ENCODE measurements at regions not wholly inside any gene's neighbourhood (a gene's known extent, or its start where the extent isn't known, plus 50 kb on each side); places are given as distances from the start of the nearest gene placed in this dataset.

DNA sequence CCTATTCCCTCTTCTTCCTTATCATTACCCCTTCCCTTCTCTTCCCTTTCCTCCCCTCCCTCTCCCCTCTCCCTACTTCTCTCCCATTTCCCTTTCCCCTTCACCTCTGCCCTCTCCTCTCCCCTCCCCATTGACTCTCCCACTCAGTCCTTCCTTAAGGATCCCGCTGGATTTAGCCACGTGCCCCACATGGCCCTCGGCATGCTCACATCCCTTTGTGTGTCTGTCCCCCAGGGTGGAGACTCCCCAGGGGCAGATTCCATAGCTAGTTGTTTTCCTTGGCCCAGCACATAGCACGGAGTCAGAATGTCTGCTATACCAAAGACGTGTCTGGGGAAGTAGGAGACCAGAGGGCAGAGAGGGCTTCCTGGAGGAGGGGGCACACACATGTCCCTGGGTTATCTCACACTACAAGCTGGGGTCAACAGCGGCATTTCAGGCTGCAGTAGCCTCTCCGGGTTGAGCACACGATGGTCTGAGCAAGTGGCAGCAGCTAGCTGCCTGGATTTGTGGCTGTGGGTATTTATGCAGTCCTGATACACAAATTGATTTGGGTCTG is 487.0 kb downstream of the TBC1D22A start:
- no peak for DNase-seq
- intact Hi-C loops (cut with micrococcal nuclease), result no loop called here
- no peak overlapping the region for H3K4me3 Mint-ChIP-seq
- no peaks in the 10 kb centered on the region for H3K4me1 Mint-ChIP-seq (ENCODE audit: low read depth)
- H3K9me3 Mint-ChIP-seq, result no peaks in the 10 kb centered on the region
- H3K36me3 Mint-ChIP-seq (ENCODE audit: low read depth), result no peaks in the 10 kb centered on the region
- no peak overlapping the region for H3K27ac Mint-ChIP-seq
- peaks cover 18% of the 10 kb centered on the region for H3K27me3 Mint-ChIP-seq (ENCODE audit: low read depth)
- CTCF ChIA-PET, result no interaction called here

DNA sequence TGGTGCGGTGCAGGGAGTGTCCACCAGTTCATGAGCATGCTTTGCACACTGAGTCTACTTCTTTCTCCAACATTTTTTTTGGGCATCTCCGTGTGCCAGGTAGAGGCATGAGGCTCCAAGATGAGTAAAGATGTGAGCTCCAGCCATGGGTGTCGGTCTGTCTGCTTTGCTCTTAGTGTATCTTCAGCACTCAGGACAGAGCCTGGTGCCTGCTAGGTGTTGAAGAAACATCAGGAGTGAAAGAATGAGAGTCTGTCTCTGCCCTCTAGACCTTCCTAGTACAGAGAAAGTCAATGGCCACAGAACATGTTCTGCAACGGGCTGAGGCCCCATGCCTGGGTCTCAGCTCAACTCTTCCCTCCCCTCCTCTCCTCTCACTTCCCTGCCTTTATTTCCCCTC is 486.5 kb downstream of the TBC1D22A start:
- Mint-ChIP-seq H3K9me3 (peaks cover 1% of the 10 kb centered on the region), H3K4me1 (ENCODE audit: low read depth) (no peaks in the 10 kb centered on the region), H3K27me3 (ENCODE audit: low read depth) (peaks cover 18% of the 10 kb centered on the region), H3K27ac (no peak overlapping the region), H3K4me3 (no peak overlapping the region), H3K36me3 (ENCODE audit: low read depth) (no peaks in the 10 kb centered on the region)
- intact Hi-C loops (cut with micrococcal nuclease), result no loop called here
- CTCF ChIA-PET, result no interaction called here
- DNase-seq, result no peak

DNA sequence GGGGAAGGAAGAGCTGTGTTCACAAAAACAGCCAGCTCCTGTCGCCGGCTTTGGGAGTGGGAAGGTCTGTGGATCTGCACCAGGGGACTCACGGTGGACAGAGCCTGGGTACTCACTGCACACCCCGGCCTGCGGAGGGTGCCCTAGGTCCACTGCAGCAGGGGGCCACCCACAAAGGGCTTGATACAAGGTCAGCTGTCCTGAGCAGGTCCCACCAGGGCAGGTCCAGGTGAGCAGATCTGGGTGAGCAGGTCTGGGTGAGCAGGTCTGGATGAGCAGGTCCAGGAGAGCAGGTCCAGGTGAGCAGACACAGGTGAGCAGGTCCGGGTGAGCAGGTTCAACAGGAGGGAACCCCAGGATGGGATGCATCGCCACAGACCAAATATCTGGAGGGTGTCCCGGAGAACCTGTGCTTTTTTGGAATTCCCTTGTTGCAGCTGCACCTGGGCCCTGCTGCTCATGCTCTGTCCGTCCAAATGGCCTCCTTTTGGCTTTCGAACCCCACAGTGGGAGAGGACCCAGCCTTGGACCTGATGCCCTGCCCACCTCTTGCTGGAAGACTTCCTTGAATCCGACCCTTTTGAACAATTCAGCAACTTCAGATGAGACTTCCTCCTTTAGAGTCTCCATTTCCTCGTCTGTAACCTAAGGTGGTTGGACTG is 485.3 kb downstream of the TBC1D22A start:
- H3K9me3 Mint-ChIP-seq, result peaks cover 5% of the 10 kb centered on the region
- no peak for DNase-seq
- H3K27me3 Mint-ChIP-seq (ENCODE audit: low read depth), result peaks cover 18% of the 10 kb centered on the region
- H3K4me3 Mint-ChIP-seq, result no peak overlapping the region
- H3K4me1 Mint-ChIP-seq (ENCODE audit: low read depth), result no peaks in the 10 kb centered on the region
- intact Hi-C loops (cut with micrococcal nuclease), result no loop called here
- H3K27ac Mint-ChIP-seq, result no peak overlapping the region
- no peaks in the 10 kb centered on the region for H3K36me3 Mint-ChIP-seq (ENCODE audit: low read depth)
- CTCF ChIA-PET, result no interaction called here

DNA sequence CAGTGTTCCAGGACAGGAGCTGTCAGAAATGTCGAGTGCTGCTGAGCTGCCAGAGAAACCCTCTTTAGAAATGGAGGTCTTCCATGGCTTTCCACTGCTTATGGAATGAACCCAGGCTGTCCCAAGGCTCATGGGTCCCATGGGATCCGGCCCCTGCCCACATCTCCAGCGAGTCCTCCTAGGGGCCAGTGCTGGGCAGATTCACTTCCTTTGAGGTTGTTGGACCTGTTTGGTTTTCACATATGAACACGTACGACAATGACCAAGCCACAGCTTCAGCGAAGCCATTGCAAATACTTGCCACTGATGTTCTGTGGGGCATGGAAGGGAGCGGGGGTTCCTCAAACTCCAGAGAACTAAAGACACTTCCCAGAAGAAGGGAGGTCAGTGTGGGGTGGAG is 483.3 kb downstream of the TBC1D22A start:
- Mint-ChIP-seq H3K36me3 (ENCODE audit: low read depth) (no peaks in the 10 kb centered on the region), H3K27me3 (ENCODE audit: low read depth) (peaks cover 14% of the 10 kb centered on the region)
- CTCF ChIA-PET, result no interaction called here

DNA sequence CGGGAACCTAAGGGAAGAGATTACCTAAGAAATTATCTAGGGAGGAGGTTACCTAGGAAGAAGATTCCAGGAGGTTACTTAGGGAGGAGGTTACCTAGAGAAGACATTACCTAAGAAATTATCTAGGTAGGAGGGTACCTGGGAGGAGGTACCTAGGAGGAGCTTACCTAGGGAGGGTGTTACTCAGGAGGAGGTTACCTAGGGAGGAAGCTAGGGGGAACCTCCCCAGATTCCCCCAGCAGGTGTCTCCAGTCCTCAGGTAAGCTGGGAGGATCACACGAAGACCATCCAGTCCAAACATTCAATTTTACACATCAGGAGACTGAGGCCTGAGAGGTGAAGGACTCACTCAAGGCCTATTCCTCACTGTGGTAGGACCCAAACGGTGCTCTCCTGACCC is 482.8 kb downstream of the TBC1D22A start:
- Mint-ChIP-seq H3K4me3 (no peak overlapping the region), H3K4me1 (ENCODE audit: low read depth) (no peaks in the 10 kb centered on the region), H3K36me3 (ENCODE audit: low read depth) (no peaks in the 10 kb centered on the region), H3K27ac (no peak overlapping the region), H3K9me3 (peaks cover 6% of the 10 kb centered on the region), H3K27me3 (ENCODE audit: low read depth) (peaks cover 14% of the 10 kb centered on the region)
- DNase-seq, result no peak
- CTCF ChIA-PET, result interaction anchor here (2.7 kb wide), 1 partner anchor 31 kb away, joined by 6 read pairs; no protein-coding TSS in a partner anchor
- intact Hi-C loops (cut with micrococcal nuclease), result no loop called here

More for the DNA sequence above, 483.3 kb downstream of the TBC1D22A start:
- intact Hi-C loops (cut with micrococcal nuclease), result no loop called here
- Mint-ChIP-seq H3K4me1 (ENCODE audit: low read depth) (no peaks in the 10 kb centered on the region), H3K9me3 (peaks cover 6% of the 10 kb centered on the region), H3K4me3 (no peak overlapping the region), H3K27ac (no peak overlapping the region)
- no peak for DNase-seq

GRCh38 chr22:47240116-47240515 is 477.7 kb downstream of the TBC1D22A start:
- Mint-ChIP-seq H3K36me3 (ENCODE audit: low read depth) (no peaks in the 10 kb centered on the region), H3K4me1 (ENCODE audit: low read depth) (no peaks in the 10 kb centered on the region), H3K27ac (no peak overlapping the region), H3K4me3 (no peak overlapping the region), H3K9me3 (peaks cover 6% of the 10 kb centered on the region), H3K27me3 (ENCODE audit: low read depth) (peaks cover 6% of the 10 kb centered on the region)
- intact Hi-C loops (cut with micrococcal nuclease), result no loop called here
- no peak for DNase-seq
- CTCF ChIA-PET, result no interaction called here

DNA sequence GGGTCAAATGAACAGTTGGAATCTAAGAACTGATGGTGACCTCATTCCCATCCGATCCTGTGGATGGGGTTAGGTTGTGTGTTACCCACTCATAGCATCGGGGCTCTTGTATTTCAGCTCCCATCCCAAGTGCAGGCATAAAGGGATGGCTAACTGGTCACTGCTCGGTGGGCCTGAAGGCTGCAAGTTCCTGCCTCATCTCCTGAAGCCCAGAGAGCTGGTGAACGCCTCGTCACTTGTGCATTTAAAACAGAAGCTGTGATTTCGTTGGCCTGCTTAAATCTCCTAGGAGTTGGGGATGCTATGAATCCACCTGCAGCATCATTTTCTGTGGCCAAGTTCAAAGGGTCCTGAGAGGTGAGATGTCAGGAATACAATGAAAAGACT is 477.0 kb downstream of the TBC1D22A start:
- Mint-ChIP-seq H3K4me1 (ENCODE audit: low read depth) (no peaks in the 10 kb centered on the region), H3K27me3 (ENCODE audit: low read depth) (peaks cover 2% of the 10 kb centered on the region), H3K36me3 (ENCODE audit: low read depth) (no peaks in the 10 kb centered on the region), H3K4me3 (no peak overlapping the region), H3K27ac (no peak overlapping the region), H3K9me3 (peaks cover 6% of the 10 kb centered on the region)
- CTCF ChIA-PET, result no interaction called here
- intact Hi-C loops (cut with micrococcal nuclease), result no loop called here
- no peak for DNase-seq

DNA sequence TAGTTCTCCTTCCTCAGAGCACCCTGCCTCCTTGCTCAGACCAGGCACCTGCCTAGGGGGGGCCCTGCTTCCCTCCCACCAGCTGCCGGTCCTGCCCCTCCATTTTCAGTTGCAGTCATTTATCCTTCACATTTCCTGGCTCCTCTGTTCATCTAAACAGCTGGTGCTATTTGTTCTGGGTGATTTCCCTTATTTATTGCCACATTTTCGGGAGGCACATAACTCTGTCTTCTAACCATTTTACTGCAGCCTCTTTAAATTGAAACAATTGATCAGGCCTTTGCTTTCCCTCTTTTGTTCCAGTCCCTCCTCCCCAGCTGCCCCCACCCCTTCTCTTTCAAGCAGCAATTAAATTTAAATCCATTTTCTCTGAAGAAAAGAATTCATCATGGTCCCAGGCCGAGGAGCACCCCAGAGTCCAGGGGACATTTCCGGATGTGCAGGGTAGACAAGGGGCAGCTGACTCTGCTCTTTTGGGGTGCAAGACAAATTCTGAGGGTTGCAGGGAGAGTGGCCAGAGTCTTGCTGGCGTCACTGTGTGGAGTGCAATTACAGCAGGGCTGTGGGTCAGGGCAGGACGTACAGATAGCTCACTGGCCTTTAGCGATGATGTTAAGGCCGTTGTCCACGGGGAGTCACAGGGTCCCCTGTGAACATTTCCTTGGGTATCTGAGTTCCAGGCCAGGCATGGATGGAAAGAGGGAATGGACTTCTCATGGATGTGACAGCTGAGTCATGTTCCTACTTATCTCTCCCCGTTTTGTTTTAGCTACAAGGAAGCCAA is 476.4 kb downstream of the TBC1D22A start:
- Mint-ChIP-seq H3K4me1 (ENCODE audit: low read depth) (no peaks in the 10 kb centered on the region), H3K27me3 (ENCODE audit: low read depth) (peaks cover 2% of the 10 kb centered on the region), H3K27ac (no peak overlapping the region), H3K4me3 (no peak overlapping the region), H3K36me3 (ENCODE audit: low read depth) (no peaks in the 10 kb centered on the region), H3K9me3 (peaks cover 4% of the 10 kb centered on the region)
- CTCF ChIA-PET, result interaction anchor here (1.3 kb wide), 1 partner anchor 25 kb away, joined by 4 read pairs; no protein-coding TSS in a partner anchor
- no peak for DNase-seq
- intact Hi-C loops (cut with micrococcal nuclease), result no loop called here

DNA sequence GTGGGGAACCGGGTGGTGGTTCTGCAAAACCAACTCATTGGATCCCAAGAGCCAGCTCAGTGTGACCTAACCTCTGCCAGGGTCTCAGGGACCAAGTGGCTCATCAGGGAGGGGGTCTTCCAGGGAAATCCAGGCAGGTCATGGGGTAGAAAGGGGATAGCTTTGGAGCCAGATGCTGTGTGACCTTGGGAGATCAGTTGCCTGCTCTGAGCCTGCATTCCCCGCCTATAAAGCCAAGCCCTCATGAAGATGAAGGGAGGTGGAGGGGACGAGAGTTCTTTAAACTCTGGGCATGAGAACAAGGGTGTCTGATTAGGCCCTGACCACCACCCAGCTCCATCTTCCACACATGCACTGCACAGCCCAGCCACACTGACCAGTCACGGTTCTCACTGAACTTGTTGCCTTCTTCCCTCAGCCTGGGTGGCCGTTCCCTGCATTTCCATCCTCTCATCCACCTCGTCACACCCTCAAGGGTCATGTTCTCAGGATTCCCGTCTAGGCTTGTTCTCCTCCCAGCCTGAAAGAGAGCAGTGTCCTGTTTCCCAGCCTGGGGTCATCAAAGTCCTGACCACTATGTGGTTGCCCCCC is 475.5 kb downstream of the TBC1D22A start:
- CTCF ChIA-PET, result interaction anchor here (1.3 kb wide), 1 partner anchor 24 kb away, joined by 4 read pairs; no protein-coding TSS in a partner anchor
- DNase-seq, result no peak
- Mint-ChIP-seq H3K4me1 (ENCODE audit: low read depth) (no peaks in the 10 kb centered on the region), H3K9me3 (peaks cover 7% of the 10 kb centered on the region), H3K27ac (no peak overlapping the region), H3K4me3 (no peak overlapping the region), H3K27me3 (ENCODE audit: low read depth) (peaks cover 2% of the 10 kb centered on the region), H3K36me3 (ENCODE audit: low read depth) (no peaks in the 10 kb centered on the region)
- intact Hi-C loops (cut with micrococcal nuclease), result no loop called here

DNA sequence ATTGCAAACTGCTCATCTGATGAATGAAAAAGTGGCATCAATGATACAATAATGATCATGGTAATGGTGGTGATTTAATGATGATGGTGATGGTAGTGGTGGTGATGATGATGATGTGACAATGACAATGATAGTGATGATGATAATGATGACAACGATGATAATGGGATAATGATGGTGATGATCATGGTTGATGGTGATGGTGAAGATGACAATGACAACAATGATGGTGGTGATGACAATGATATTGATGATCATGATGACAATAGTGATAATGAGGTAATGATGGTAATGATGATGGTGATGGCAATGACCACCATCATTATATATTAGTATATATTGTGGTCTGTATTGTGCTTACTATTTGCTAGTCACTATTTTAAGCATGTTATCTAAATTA is 474.3 kb downstream of the TBC1D22A start:
- H3K36me3 Mint-ChIP-seq (ENCODE audit: low read depth), result no peaks in the 10 kb centered on the region
- H3K27ac Mint-ChIP-seq, result no peak overlapping the region
- H3K4me3 Mint-ChIP-seq, result no peak overlapping the region
- CTCF ChIA-PET, result no interaction called here
- H3K27me3 Mint-ChIP-seq (ENCODE audit: low read depth), result peaks cover 2% of the 10 kb centered on the region
- no peak for DNase-seq
- intact Hi-C loops (cut with micrococcal nuclease), result no loop called here
- no peaks in the 10 kb centered on the region for H3K4me1 Mint-ChIP-seq (ENCODE audit: low read depth)
- peaks cover 6% of the 10 kb centered on the region for H3K9me3 Mint-ChIP-seq

DNA sequence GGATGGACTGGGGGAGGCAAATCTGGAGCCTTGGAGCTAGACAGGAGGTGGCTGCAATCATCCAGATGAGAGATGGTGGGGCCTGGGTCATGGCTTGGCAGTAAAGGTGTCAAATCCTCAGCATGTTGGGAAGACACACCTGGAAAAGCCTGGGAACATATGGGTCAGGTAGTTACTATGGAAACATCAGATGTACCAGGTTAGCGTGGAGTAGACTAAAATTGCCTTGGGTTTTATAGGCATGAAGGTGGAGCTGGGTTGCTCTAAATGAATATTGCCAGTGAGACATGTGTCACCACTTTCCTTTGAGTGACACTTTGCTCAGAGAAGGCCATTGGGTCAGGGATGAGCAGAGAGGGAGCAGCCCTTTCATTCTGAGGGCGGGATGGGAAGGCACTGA is 473.7 kb downstream of the TBC1D22A start:
- H3K27me3 Mint-ChIP-seq (ENCODE audit: low read depth), result peaks cover 2% of the 10 kb centered on the region
- no peaks in the 10 kb centered on the region for H3K4me1 Mint-ChIP-seq (ENCODE audit: low read depth)
- no peaks in the 10 kb centered on the region for H3K36me3 Mint-ChIP-seq (ENCODE audit: low read depth)
- no peak for DNase-seq
- intact Hi-C loops (cut with micrococcal nuclease), result no loop called here
- H3K27ac Mint-ChIP-seq, result no peak overlapping the region
- H3K4me3 Mint-ChIP-seq, result no peak overlapping the region
- CTCF ChIA-PET, result interaction anchor here (0.6 kb wide), 1 partner anchor 22 kb away, joined by 3 read pairs; no protein-coding TSS in a partner anchor
- H3K9me3 Mint-ChIP-seq, result peaks cover 6% of the 10 kb centered on the region

DNA sequence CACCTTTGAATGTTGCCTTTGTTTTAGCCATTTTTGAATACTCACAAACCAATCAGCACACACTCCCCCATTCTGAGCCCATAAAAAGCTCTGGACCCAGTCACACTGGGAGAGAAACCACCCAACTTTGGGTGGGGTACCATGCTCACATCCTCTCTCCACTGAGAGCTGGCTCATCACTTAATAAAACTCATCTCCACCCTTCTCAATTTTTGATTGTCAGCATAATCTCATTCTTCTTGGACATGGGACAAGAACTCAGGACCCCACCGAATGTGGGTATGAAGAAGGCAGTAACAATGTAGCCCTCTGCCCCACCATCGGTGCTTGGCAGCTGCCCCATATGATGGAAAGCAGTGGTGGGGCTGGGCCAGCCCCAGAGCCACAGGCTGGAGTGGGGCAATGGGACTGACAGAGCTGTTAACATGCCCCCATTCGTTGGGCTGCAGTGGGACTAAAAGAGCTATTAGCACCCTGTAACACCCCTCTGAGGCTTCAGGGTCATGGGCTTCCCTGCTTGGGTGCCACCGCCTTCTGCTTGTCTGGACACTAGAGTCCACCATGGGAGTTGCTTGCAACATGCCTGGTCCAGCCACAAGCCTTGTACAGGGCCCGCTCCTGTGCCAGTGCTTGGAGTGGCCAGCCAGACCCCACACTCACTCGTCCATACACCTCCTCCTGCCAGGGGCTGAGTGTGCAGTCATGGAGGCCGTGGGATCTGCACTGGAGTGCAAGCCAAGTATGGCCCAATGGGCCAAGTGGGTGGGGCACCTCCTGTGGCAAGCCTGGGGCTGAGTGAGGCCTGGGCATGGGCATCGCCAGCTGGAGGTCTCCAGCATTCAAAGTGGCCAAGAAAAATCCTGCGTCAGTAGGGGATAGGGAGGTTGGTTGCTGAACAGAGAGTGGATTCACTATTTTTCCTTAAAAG is 471.1 kb downstream of the TBC1D22A start:
- Mint-ChIP-seq H3K27ac (no peak overlapping the region), H3K27me3 (ENCODE audit: low read depth) (peaks cover 4% of the 10 kb centered on the region), H3K4me1 (ENCODE audit: low read depth) (no peaks in the 10 kb centered on the region), H3K4me3 (no peak overlapping the region), H3K9me3 (peaks cover 6% of the 10 kb centered on the region), H3K36me3 (ENCODE audit: low read depth) (no peaks in the 10 kb centered on the region)
- no peak for DNase-seq
- intact Hi-C loops (cut with micrococcal nuclease), result no loop called here
- CTCF ChIA-PET, result no interaction called here

All from activated naive CD4-positive, alpha-beta T cell treated with anti-CD3 and anti-CD28 coated beads for 36 hours (primary cell).